ENCODE measurements at regions not wholly inside any gene's neighbourhood (a gene's known extent, or its start where the extent isn't known, plus 50 kb on each side); places are given as distances from the start of the nearest gene placed in this dataset.

GRCh38 chr18:6575908-6576307 is 153.6 kb upstream of the ARHGAP28 start:
- TF ChIP-seq, protein P1, sequence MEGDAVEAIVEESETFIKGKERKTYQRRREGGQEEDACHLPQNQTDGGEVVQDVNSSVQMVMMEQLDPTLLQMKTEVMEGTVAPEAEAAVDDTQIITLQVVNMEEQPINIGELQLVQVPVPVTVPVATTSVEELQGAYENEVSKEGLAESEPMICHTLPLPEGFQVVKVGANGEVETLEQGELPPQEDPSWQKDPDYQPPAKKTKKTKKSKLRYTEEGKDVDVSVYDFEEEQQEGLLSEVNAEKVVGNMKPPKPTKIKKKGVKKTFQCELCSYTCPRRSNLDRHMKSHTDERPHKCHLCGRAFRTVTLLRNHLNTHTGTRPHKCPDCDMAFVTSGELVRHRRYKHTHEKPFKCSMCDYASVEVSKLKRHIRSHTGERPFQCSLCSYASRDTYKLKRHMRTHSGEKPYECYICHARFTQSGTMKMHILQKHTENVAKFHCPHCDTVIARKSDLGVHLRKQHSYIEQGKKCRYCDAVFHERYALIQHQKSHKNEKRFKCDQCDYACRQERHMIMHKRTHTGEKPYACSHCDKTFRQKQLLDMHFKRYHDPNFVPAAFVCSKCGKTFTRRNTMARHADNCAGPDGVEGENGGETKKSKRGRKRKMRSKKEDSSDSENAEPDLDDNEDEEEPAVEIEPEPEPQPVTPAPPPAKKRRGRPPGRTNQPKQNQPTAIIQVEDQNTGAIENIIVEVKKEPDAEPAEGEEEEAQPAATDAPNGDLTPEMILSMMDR (IDR thresholded peaks at IDR 0.05; ENCODE audit: control extremely low read depth in 1 of 3, insufficient read depth in 1 of 3, low read depth in 1 of 3, low read length in 3 of 3), result no peak
- TF ChIP-seq POLR2A (IDR thresholded peaks at IDR 0.05; ENCODE audit: control extremely low read depth in 1 of 2, low read depth in 2 of 2, low read length in 2 of 2) (no peak), POLR2AphosphoS5 (IDR thresholded peaks at IDR 0.05; ENCODE audit: low read depth, low read length) (no peak), MAX (IDR thresholded peaks at IDR 0.05) (no peak), RBBP5 (IDR thresholded peaks at IDR 0.05; ENCODE audit: borderline replicate concordance, low read depth, low read length) (no peak), ASH2L (IDR thresholded peaks at IDR 0.05; ENCODE audit: low read length) (no peak), SP1 (IDR thresholded peaks at IDR 0.05; ENCODE audit: low read depth, low read length) (no peak), BRCA1 (IDR thresholded peaks at IDR 0.05; ENCODE audit: low read depth, low read length) (no peak), ZNF274 (IDR thresholded peaks at IDR 0.05; ENCODE audit: borderline replicate concordance, extremely low read depth, low read length) (no peak), RFX5 (IDR thresholded peaks at IDR 0.05; ENCODE audit: borderline replicate concordance, low read depth, low read length) (no peak)
